Stimulated activated CD8-positive, alpha-beta memory T cell treated with anti-CD3 and anti-CD28 coated beads, Interleukin-4, amount 100 ng/mL, for 48 hours (primary cell): ENCODE measurements at regions not wholly inside any gene's neighbourhood (a gene's known extent, or its start where the extent isn't known, plus 50 kb on each side); places are given as distances from the start of the nearest gene placed in this dataset.

Experiments used
- DNase-seq: peaks from one replicate; pipeline ENCODE4 v3.0.0-alpha.2; 2020

GRCh38 chr1:170470121-170470520 lies 61.8 kb upstream of the GORAB start:
- no peak for DNase-seq

- no peak for DNase-seq
These were observed 60.4 kb upstream of the GORAB start for GRCh38 chr1:170471398-170472053.

- DNase-seq = no peak
These were observed 51.0 kb upstream of the GORAB start for GRCh38 chr1:170481000-170481399.
